Sigmoid colon (tissue), 6 donors: ENCODE measurements at regions not wholly inside any gene's neighbourhood (a gene's known extent, or its start where the extent isn't known, plus 50 kb on each side); places are given as distances from the start of the nearest gene placed in this dataset.

ENCODE experiments used
- DNase-seq: peaks from one replicate; pipeline ENCODE4 v3.0.0-alpha.2; 2019
- H3K27ac ChIP-seq, 4 donors: fragments of 200-600 bp; sonication (generic); one replicate each; pipeline ENCODE4 v1.5.1; 2016 to 2019; ENCODE audit warnings: mild to moderate bottlenecking in 1 of 4
- H3K27me3 ChIP-seq, 3 donors: fragments of 200-600 bp; sonication (generic); one replicate each; pipeline ENCODE4 v1.5.1; 2019; ENCODE audit warnings: mild to moderate bottlenecking in 1 of 3
- H3K36me3 ChIP-seq, 4 donors: fragments of 200-600 bp; sonication (generic); one replicate each; pipeline ENCODE4 v1.5.1; 2016 to 2019
- H3K4me1 ChIP-seq, 4 donors: fragments of 200-600 bp; sonication (generic); one replicate each; pipeline ENCODE4 v1.5.1; 2017 to 2019
- H3K4me3 ChIP-seq, 4 donors: fragments of 200-600 bp; sonication (generic); one replicate each; pipeline ENCODE4 v1.5.1; 2017 to 2019; ENCODE audit warnings: mild to moderate bottlenecking in 2 of 4, moderate library complexity in 1 of 4
- H3K9me3 ChIP-seq, 4 donors: fragments of 200-600 bp in 3 of 4; sonication (generic) in 3 of 4; one replicate each; pipeline versions ENCODE4 v1.5.1 to v1.6.1; 2013 to 2019
- EP300 ChIP-seq, 4 donors: sonication (generic); formaldehyde crosslinking; IDR thresholded peaks; one replicate each; pipeline ENCODE4 v1.6.1; 2017; ENCODE audit warnings: antibody characterized with exemption in 4 of 4
- POLR2A ChIP-seq, 2 donors: fragments of 450-650 bp; IDR thresholded peaks; one replicate each; pipeline ENCODE4 v1.6.1; 2016; ENCODE audit warnings: antibody characterized with exemption in 2 of 2, mild to moderate bottlenecking in 2 of 2, moderate library complexity in 2 of 2
- POLR2AphosphoS5 ChIP-seq, 4 donors: sonication (generic); formaldehyde crosslinking; IDR thresholded peaks; one replicate each; pipeline ENCODE4 v1.6.1; 2017; ENCODE audit warnings: antibody characterized with exemption in 4 of 4
- WGBS, 2 donors: extraction: QIAGEN DNeasy Blood & Tissue Kit; methylation state at CpG; one replicate each; pipeline ENCODE4 v1.1.7; 2013; 5-methylcytosine and 5-hydroxymethylcytosine counted together
- intact Hi-C: fragments of 100-400 bp; cut with DNase I; formaldehyde crosslinking; loops from one replicate; pipeline ENCODE4 v1.15.1; 2023
- TF ChIP-seq, protein P1 (sequence below), 4 experiments: fragments of 450-650 bp in 3 of 4; fragments of 200-600 bp in 1 of 4; IDR thresholded peaks; one replicate each; pipeline ENCODE4 v1.5.1; 2016 to 2019; ENCODE audit warnings: antibody characterized with exemption in 4 of 4, mild to moderate bottlenecking in 3 of 4, moderate library complexity in 2 of 4
- donor health status: healthy with polysubstance abuse.
- donor health status: healthy.

- Histone ChIP-seq H3K9me3 (peaks cover 0 to 4% (median 0%) of the 10 kb centered on the region in 4 donors), H3K4me3 (no peak overlapping the region), H3K4me1 (peaks cover 0 to 8% (median 0%) of the 10 kb centered on the region in 4 donors), H3K27ac (no peak overlapping the region), H3K27me3 (no peaks in the 10 kb centered on the region), H3K36me3 (no peaks in the 10 kb centered on the region)
- DNase-seq = peak; percentile 27
- intact Hi-C loops = no loop called here
- 21 to 37% methylated on average over 6 of the region's 6 CpGs for WGBS, 2 donors
- TF ChIP-seq POLR2A (IDR thresholded peaks at IDR 0.05) = no peak
- no peak for TF ChIP-seq POLR2AphosphoS5 (IDR thresholded peaks at IDR 0.05)
- TF ChIP-seq, protein P1, sequence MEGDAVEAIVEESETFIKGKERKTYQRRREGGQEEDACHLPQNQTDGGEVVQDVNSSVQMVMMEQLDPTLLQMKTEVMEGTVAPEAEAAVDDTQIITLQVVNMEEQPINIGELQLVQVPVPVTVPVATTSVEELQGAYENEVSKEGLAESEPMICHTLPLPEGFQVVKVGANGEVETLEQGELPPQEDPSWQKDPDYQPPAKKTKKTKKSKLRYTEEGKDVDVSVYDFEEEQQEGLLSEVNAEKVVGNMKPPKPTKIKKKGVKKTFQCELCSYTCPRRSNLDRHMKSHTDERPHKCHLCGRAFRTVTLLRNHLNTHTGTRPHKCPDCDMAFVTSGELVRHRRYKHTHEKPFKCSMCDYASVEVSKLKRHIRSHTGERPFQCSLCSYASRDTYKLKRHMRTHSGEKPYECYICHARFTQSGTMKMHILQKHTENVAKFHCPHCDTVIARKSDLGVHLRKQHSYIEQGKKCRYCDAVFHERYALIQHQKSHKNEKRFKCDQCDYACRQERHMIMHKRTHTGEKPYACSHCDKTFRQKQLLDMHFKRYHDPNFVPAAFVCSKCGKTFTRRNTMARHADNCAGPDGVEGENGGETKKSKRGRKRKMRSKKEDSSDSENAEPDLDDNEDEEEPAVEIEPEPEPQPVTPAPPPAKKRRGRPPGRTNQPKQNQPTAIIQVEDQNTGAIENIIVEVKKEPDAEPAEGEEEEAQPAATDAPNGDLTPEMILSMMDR (IDR thresholded peaks at IDR 0.05) = no peak
- no peak for TF ChIP-seq EP300 (IDR thresholded peaks at IDR 0.05)
These were observed 169.9 kb upstream of the CST7 start for GRCh38 chr20:24779131-24779530.

DNA sequence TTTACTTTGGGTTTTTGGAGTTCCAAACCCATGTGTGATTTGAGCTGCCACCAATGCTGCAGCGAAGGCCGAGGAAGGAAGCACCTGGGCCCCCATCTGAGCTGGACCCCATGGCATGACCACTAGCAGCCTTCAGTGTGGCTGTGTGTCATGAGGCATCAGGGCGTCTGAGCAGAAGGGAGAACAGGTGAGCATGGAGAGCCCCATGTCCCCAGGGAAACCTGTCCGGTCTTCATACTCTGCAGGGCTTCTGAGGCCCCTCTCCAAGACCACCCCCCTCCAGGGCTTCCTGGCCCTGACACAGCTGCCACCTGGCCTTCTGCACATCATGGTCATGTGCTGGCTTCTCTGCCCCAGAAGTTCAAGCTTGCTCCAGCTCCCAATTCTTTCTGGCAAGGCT is 169.1 kb upstream of the CST7 start:
- no peaks in the 10 kb centered on the region for H3K27me3 ChIP-seq
- DNase-seq = peak; percentile 40
- H3K4me3 ChIP-seq = no peak overlapping the region
- peaks cover 0 to 4% (median 0%) of the 10 kb centered on the region in 4 donors for H3K9me3 ChIP-seq
- no peaks in the 10 kb centered on the region for H3K36me3 ChIP-seq
- H3K4me1 ChIP-seq = peaks cover 0 to 8% (median 0%) of the 10 kb centered on the region in 4 donors
- TF ChIP-seq POLR2A (IDR thresholded peaks at IDR 0.05) = no peak
- TF ChIP-seq, protein P1 (IDR thresholded peaks at IDR 0.05) = no peak
- no peak for TF ChIP-seq POLR2AphosphoS5 (IDR thresholded peaks at IDR 0.05)
- no peak for TF ChIP-seq EP300 (IDR thresholded peaks at IDR 0.05)
- intact Hi-C loops = no loop called here
- no peak overlapping the region for H3K27ac ChIP-seq
- 86 to 93% methylated on average over 4 of the region's 4 CpGs for WGBS, 2 donors

- Histone ChIP-seq H3K27me3 (no peaks in the 10 kb centered on the region), H3K9me3 (peaks cover 0 to under 1% (median 0%) of the 10 kb centered on the region in 4 donors), H3K27ac (no peak overlapping the region), H3K4me1 (peaks cover 0 to 8% (median 0%) of the 10 kb centered on the region in 4 donors), H3K36me3 (no peaks in the 10 kb centered on the region), H3K4me3 (no peak overlapping the region)
- no peak for TF ChIP-seq POLR2AphosphoS5 (IDR thresholded peaks at IDR 0.05)
- TF ChIP-seq, protein P1 (IDR thresholded peaks at IDR 0.05) = no peak
- TF ChIP-seq EP300 (IDR thresholded peaks at IDR 0.05) = no peak
- no peak for TF ChIP-seq POLR2A (IDR thresholded peaks at IDR 0.05)
- intact Hi-C loops = no loop called here
- peak; percentile 38 for DNase-seq
- WGBS, 2 donors = 56 to 68% methylated on average over 11 of the region's 11 CpGs
These were observed 168.2 kb upstream of the CST7 start for GRCh38 chr20:24780674-24781417.

- intact Hi-C loops = no loop called here
- TF ChIP-seq POLR2AphosphoS5 (IDR thresholded peaks at IDR 0.05) (no peak), POLR2A (IDR thresholded peaks at IDR 0.05) (no peak), EP300 (IDR thresholded peaks at IDR 0.05) (no peak)
- TF ChIP-seq, protein P1 (IDR thresholded peaks at IDR 0.05) = no peak
- DNase-seq = peak; percentile 56
- Histone ChIP-seq H3K36me3 (no peaks in the 10 kb centered on the region), H3K4me1 (peaks cover 0 to 8% (median 0%) of the 10 kb centered on the region in 4 donors), H3K27ac (no peak overlapping the region), H3K27me3 (no peaks in the 10 kb centered on the region), H3K9me3 (no peaks in the 10 kb centered on the region), H3K4me3 (no peak overlapping the region)
- 46 to 60% methylated on average over 8 of the region's 8 CpGs for WGBS, 2 donors
These were observed 167.6 kb upstream of the CST7 start for GRCh38 chr20:24781418-24781980.
